A549 (cell line): ENCODE measurements at regions not wholly inside any gene's neighbourhood (a gene's known extent, or its start where the extent isn't known, plus 50 kb on each side); places are given as distances from the start of the nearest gene placed in this dataset.

Source experiments
- CTCF ChIP-seq: fragments of >200 bp; sonication (Bioruptor Twin); formaldehyde crosslinking; IDR thresholded peaks from 3 replicates; pipeline ENCODE4 v1.5.1; 2016
- HMGXB4 ChIP-seq: fragments of 250-450 bp; sonication (Bioruptor Pico); IDR thresholded peaks from 2 replicates; pipeline ENCODE4 v1.5.0; 2021; ENCODE audit warnings: mild to moderate bottlenecking, moderate library complexity, borderline replicate concordance
- MYC ChIP-seq: IDR thresholded peaks from 2 replicates; pipeline ENCODE4 v1.6.1; 2012; ENCODE audit warnings: mild to moderate bottlenecking, inconsistent platforms, low read length, improper control_type of control experiment, borderline replicate concordance
- NFE2L2 ChIP-seq: fragments of 150-350 bp; conservative IDR thresholded peaks from 2 replicates; pipeline ENCODE4 v1.6.1; 2014; ENCODE audit warnings: low read length
- POLR2A ChIP-seq: IDR thresholded peaks from 2 replicates; pipeline ENCODE4 v1.6.1; 2012; ENCODE audit warnings: mild to moderate bottlenecking, low read length
- REST ChIP-seq: fragments of 200-600 bp; sonication (generic); IDR thresholded peaks from 2 replicates; pipeline ENCODE4 v1.6.1; 2016; ENCODE audit warnings: antibody characterized with exemption, mild to moderate bottlenecking, moderate library complexity

- TF ChIP-seq NFE2L2 (no peak), MYC (no peak), CTCF (no peak), REST (no peak), POLR2A (no peak), HMGXB4 (no peak)
Measured at GRCh38 chr1:214857716-214858115, 224.8 kb upstream of the KCNK2 start.
